ENCODE measurements at regions not wholly inside any gene's neighbourhood (a gene's known extent, or its start where the extent isn't known, plus 50 kb on each side); places are given as distances from the start of the nearest gene placed in this dataset.

- Histone ChIP-seq H3K36me3 (ENCODE audit: insufficient read depth, low read length) (no peaks in the 10 kb centered on the region), H4K20me1 (ENCODE audit: insufficient read depth, low read length) (no peaks in the 10 kb centered on the region), H2AFZ (ENCODE audit: low read depth, low read length) (no peak overlapping the region), H3K9me3 (ENCODE audit: insufficient read depth, low read depth, low read length) (no peaks in the 10 kb centered on the region), H3K4me3 (ENCODE audit: insufficient read depth, low read depth, low read length) (no peak overlapping the region), H3K9ac (ENCODE audit: low read length) (no peak overlapping the region), H3K79me2 (ENCODE audit: insufficient read depth, low read length) (no peaks in the 10 kb centered on the region), H3K27me3 (ENCODE audit: insufficient read depth, low read length) (no peaks in the 10 kb centered on the region), H3K4me2 (ENCODE audit: low read length) (no peak overlapping the region), H3K27ac (ENCODE audit: low read depth, low read length) (no peak overlapping the region), H3K4me1 (ENCODE audit: insufficient read depth, low read length) (no peaks in the 10 kb centered on the region)
- Mint-ChIP-seq H3K9me3 (ENCODE audit: unreplicated experiment) (no peaks in the 10 kb centered on the region), H3K27me3 (ENCODE audit: low read depth, unreplicated experiment) (peaks cover 12% of the 10 kb centered on the region), H3K36me3 (ENCODE audit: low read depth, unreplicated experiment) (no peaks in the 10 kb centered on the region), H3K27ac (ENCODE audit: unreplicated experiment) (no peak overlapping the region), H3K4me3 (ENCODE audit: unreplicated experiment) (no peak overlapping the region), H3K4me1 (ENCODE audit: low read depth, unreplicated experiment) (no peaks in the 10 kb centered on the region)
- TF ChIP-seq CTCF (IDR thresholded peaks at IDR 0.05; ENCODE audit: insufficient read depth, low read depth, low read length): no peak
- TF ChIP-seq EZH2 (IDR thresholded peaks at IDR 0.05; ENCODE audit: insufficient read depth, low read length): no peak
- DNase-seq (ENCODE audit: low read depth) (no peak), FAIRE-seq (no peak)
Measured at GRCh38 chr7:97671571-97671970, 60.3 kb upstream of the TAC1 start.

- H3K27ac Mint-ChIP-seq (ENCODE audit: unreplicated experiment): no peak overlapping the region
- no peaks in the 10 kb centered on the region for H3K27me3 ChIP-seq (ENCODE audit: insufficient read depth, low read length)
Measured at GRCh38 chr7:97680622-97681021, 51.3 kb upstream of the TAC1 start.

More at GRCh38 chr7:97680622-97681021, 51.3 kb upstream of the TAC1 start:
- Histone ChIP-seq H3K4me1 (ENCODE audit: insufficient read depth, low read length) (no peaks in the 10 kb centered on the region), H3K79me2 (ENCODE audit: insufficient read depth, low read length) (no peaks in the 10 kb centered on the region), H3K9me3 (ENCODE audit: insufficient read depth, low read depth, low read length) (no peaks in the 10 kb centered on the region), H4K20me1 (ENCODE audit: insufficient read depth, low read length) (no peaks in the 10 kb centered on the region), H3K4me2 (ENCODE audit: low read length) (no peak overlapping the region), H3K4me3 (ENCODE audit: insufficient read depth, low read depth, low read length) (no peak overlapping the region), H3K27ac (ENCODE audit: low read depth, low read length) (no peak overlapping the region), H3K9ac (ENCODE audit: low read length) (no peak overlapping the region), H3K36me3 (ENCODE audit: insufficient read depth, low read length) (no peaks in the 10 kb centered on the region), H2AFZ (ENCODE audit: low read depth, low read length) (no peak overlapping the region)
- H3K4me1 Mint-ChIP-seq (ENCODE audit: low read depth, unreplicated experiment): peaks cover 3% of the 10 kb centered on the region
- peaks cover 2% of the 10 kb centered on the region for H3K27me3 Mint-ChIP-seq (ENCODE audit: low read depth, unreplicated experiment)
- no peaks in the 10 kb centered on the region for H3K9me3 Mint-ChIP-seq (ENCODE audit: unreplicated experiment)
- FAIRE-seq (no peak), DNase-seq (ENCODE audit: low read depth) (no peak)
- TF ChIP-seq EZH2 (IDR thresholded peaks at IDR 0.05; ENCODE audit: insufficient read depth, low read length): no peak
- TF ChIP-seq CTCF (IDR thresholded peaks at IDR 0.05; ENCODE audit: insufficient read depth, low read depth, low read length): no peak
- no peaks in the 10 kb centered on the region for H3K36me3 Mint-ChIP-seq (ENCODE audit: low read depth, unreplicated experiment)
- H3K4me3 Mint-ChIP-seq (ENCODE audit: unreplicated experiment): no peak overlapping the region

Measured in astrocyte (in vitro differentiated cells and primary cell).